Vagina (tissue), 2 donors: ENCODE measurements at regions not wholly inside any gene's neighbourhood (a gene's known extent, or its start where the extent isn't known, plus 50 kb on each side); places are given as distances from the start of the nearest gene placed in this dataset.

ENCODE experiments used
- CTCF ChIP-seq, 3 experiments: fragments of 450-650 bp in 2 of 3; fragments of 200-600 bp in 1 of 3; sonication (generic) in 1 of 3; IDR thresholded peaks; one replicate each; pipeline ENCODE4 v1.5.1; 2017 to 2019; ENCODE audit warnings: antibody characterized with exemption in 3 of 3, mild to moderate bottlenecking in 2 of 3, moderate library complexity in 2 of 3
- POLR2A ChIP-seq, 2 donors: fragments of 450-650 bp; IDR thresholded peaks; one replicate each; pipeline ENCODE4 v1.6.1; 2017; ENCODE audit warnings: antibody characterized with exemption in 2 of 2, mild to moderate bottlenecking in 2 of 2, moderate library complexity in 2 of 2
- POLR2AphosphoS5 ChIP-seq, 2 donors: sonication (generic); formaldehyde crosslinking; IDR thresholded peaks; one replicate each; pipeline ENCODE4 v1.9.0; 2017; ENCODE audit warnings: antibody characterized with exemption in 2 of 2, mild to moderate bottlenecking in 2 of 2, low read depth in 1 of 2; ENCODE audit not compliant: insufficient read depth in 1 of 2

- no peak for TF ChIP-seq CTCF (IDR thresholded peaks at IDR 0.05)
- no peak for TF ChIP-seq POLR2A (IDR thresholded peaks at IDR 0.05)
- no peak for TF ChIP-seq POLR2AphosphoS5 (IDR thresholded peaks at IDR 0.05; ENCODE audit: insufficient read depth in 1 of 2, low read depth in 1 of 2)
Measured at GRCh38 chr5:168132241-168132641, 159.2 kb upstream of the WWC1 start.
